ENCODE measurements at regions not wholly inside any gene's neighbourhood (a gene's known extent, or its start where the extent isn't known, plus 50 kb on each side); places are given as distances from the start of the nearest gene placed in this dataset.

DNA sequence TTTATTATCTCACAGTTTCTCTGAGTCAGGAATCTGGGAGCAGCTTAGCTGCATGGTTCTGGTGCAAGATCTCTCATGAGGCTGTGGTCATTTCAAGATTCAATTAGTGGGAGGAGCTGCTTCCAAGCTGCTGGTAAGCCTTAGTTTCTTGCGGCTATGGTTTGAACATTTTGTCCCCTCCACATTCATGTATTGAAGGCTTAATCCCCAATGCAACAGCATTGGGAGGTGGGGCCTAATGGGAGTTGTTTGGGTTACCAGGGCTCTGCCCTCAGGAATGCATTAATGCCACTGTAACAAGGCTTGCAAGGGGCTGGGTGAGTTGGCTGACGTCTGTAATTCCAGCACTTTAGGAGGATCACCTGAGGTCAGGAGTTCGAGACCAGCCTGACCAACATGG is 272.9 kb downstream of the UTP18 start:
- TF ChIP-seq, protein P1, sequence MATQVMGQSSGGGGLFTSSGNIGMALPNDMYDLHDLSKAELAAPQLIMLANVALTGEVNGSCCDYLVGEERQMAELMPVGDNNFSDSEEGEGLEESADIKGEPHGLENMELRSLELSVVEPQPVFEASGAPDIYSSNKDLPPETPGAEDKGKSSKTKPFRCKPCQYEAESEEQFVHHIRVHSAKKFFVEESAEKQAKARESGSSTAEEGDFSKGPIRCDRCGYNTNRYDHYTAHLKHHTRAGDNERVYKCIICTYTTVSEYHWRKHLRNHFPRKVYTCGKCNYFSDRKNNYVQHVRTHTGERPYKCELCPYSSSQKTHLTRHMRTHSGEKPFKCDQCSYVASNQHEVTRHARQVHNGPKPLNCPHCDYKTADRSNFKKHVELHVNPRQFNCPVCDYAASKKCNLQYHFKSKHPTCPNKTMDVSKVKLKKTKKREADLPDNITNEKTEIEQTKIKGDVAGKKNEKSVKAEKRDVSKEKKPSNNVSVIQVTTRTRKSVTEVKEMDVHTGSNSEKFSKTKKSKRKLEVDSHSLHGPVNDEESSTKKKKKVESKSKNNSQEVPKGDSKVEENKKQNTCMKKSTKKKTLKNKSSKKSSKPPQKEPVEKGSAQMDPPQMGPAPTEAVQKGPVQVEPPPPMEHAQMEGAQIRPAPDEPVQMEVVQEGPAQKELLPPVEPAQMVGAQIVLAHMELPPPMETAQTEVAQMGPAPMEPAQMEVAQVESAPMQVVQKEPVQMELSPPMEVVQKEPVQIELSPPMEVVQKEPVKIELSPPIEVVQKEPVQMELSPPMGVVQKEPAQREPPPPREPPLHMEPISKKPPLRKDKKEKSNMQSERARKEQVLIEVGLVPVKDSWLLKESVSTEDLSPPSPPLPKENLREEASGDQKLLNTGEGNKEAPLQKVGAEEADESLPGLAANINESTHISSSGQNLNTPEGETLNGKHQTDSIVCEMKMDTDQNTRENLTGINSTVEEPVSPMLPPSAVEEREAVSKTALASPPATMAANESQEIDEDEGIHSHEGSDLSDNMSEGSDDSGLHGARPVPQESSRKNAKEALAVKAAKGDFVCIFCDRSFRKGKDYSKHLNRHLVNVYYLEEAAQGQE (IDR thresholded peaks at IDR 0.05; ENCODE audit: insufficient replicate concordance, low read depth) = no peak
- no peak for TF ChIP-seq CTCF (IDR thresholded peaks at IDR 0.05; ENCODE audit: insufficient read depth, low read length)
- no peak for TF ChIP-seq POLR2AphosphoS5 (IDR thresholded peaks at IDR 0.05; ENCODE audit: low read depth)
- no peak for TF ChIP-seq GABPA (IDR thresholded peaks at IDR 0.05; ENCODE audit: low read depth)
- TF ChIP-seq SPI1 (IDR thresholded peaks at IDR 0.05; ENCODE audit: borderline replicate concordance, low read depth) = no peak
